HL-60 (cell line): ENCODE measurements at regions not wholly inside any gene's neighbourhood (a gene's known extent, or its start where the extent isn't known, plus 50 kb on each side); places are given as distances from the start of the nearest gene placed in this dataset.
A peak's percentile ranks its signal among the peaks of the same experiment; 100 is the strongest.

Experiments
- DNase-seq, 2 experiments: peaks; one replicate each; pipeline ENCODE4 v3.0.0-alpha.2; 2010 to 2020; ENCODE audit warnings: low read depth in 1 of 2, low spot score in 1 of 2
- H3K27ac ChIP-seq: fragments of 250-450 bp; sonication (Bioruptor Pico); replicated peaks from 2 replicates; pipeline ENCODE4 v1.5.1; 2020; ENCODE audit warnings: mild to moderate bottlenecking, moderate library complexity
- H3K27me3 ChIP-seq: fragments of 250-450 bp; sonication (Bioruptor Pico); 2 replicates; pipeline ENCODE4 v1.5.1; 2021; ENCODE audit warnings: mild to moderate bottlenecking, moderate library complexity; ENCODE audit not compliant: insufficient read depth, poor library complexity, severe bottlenecking
- H3K4me3 ChIP-seq: replicated peaks from 2 replicates; pipeline ENCODE4 v1.5.1; 2011; ENCODE audit warnings: mild to moderate bottlenecking, control low read depth, low read length; ENCODE audit not compliant: insufficient read depth
- CTCF ChIP-seq: IDR thresholded peaks from one replicate; pipeline ENCODE4 v1.5.1; 2011; ENCODE audit warnings: low read length, control low read depth, inconsistent platforms; ENCODE audit not compliant: insufficient read depth
- GABPA ChIP-seq: IDR thresholded peaks from 2 replicates; pipeline ENCODE4 v1.6.1; 2012; ENCODE audit warnings: low read depth
- POLR2AphosphoS5 ChIP-seq: IDR thresholded peaks from 2 replicates; pipeline ENCODE4 v1.6.1; 2012; ENCODE audit warnings: low read depth
- REST ChIP-seq: IDR thresholded peaks from 2 replicates; pipeline ENCODE4 v1.6.1; 2012; ENCODE audit warnings: low read depth; ENCODE audit not compliant: insufficient replicate concordance
- SPI1 ChIP-seq: IDR thresholded peaks from 2 replicates; pipeline ENCODE4 v1.6.1; 2012; ENCODE audit warnings: low read depth, mild to moderate bottlenecking, borderline replicate concordance

GRCh38 chr15:45868109-45868691, 233.4 kb downstream of the SQOR start:
- Histone ChIP-seq H3K27ac (peak overlapping the region; percentile 9; the same call in 1 of the 2 replicates), H3K4me3 (no peak overlapping the region), H3K27me3 (no peaks in the 10 kb centered on the region)
- DNase-seq: peak; percentile 28 to 66
- TF ChIP-seq CTCF (no peak), GABPA (no peak), REST (no peak), SPI1 (no peak), POLR2AphosphoS5 (no peak)

GRCh38 chr15:45869034-45869668, 234.3 kb downstream of the SQOR start:
- TF ChIP-seq CTCF: no peak
- TF ChIP-seq SPI1: peak; percentile 77; the same call in 1 of the 2 replicates
- TF ChIP-seq POLR2AphosphoS5: peak; percentile 74
- TF ChIP-seq GABPA: no peak
- H3K27ac ChIP-seq: peak overlapping the region; percentile 42
- H3K4me3 ChIP-seq: no peak overlapping the region
- peak; percentile 34 to 73 for DNase-seq
- H3K27me3 ChIP-seq: no peaks in the 10 kb centered on the region

GRCh38 chr15:45871121-45871855, 236.5 kb downstream of the SQOR start:
- TF ChIP-seq GABPA (no peak), SPI1 (no peak), CTCF (no peak), POLR2AphosphoS5 (no peak), REST (no peak)
- H3K27me3 ChIP-seq: no peaks in the 10 kb centered on the region
- no peak overlapping the region for H3K4me3 ChIP-seq
- no peak overlapping the region for H3K27ac ChIP-seq
- no peak for DNase-seq
